NT2/D1 (cell line): ENCODE measurements at regions not wholly inside any gene's neighbourhood (a gene's known extent, or its start where the extent isn't known, plus 50 kb on each side); places are given as distances from the start of the nearest gene placed in this dataset.

ENCODE experiments used
- SUZ12 ChIP-seq: IDR thresholded peaks from 2 replicates; pipeline ENCODE4 v1.6.1; 2011; ENCODE audit not compliant: insufficient read length, insufficient read depth; ENCODE audit errors: extremely low read depth
- YY1 ChIP-seq: IDR thresholded peaks from 2 replicates; pipeline ENCODE4 v1.6.1; 2011; ENCODE audit not compliant: insufficient read length, insufficient read depth
- ZNF274 ChIP-seq: IDR thresholded peaks from 2 replicates; pipeline ENCODE4 v1.6.1; 2011; ENCODE audit warnings: mild to moderate bottlenecking, low read depth, low read length

GRCh38 chr6:168244961-168245551 is 74.5 kb downstream of the DACT2 start:
- TF ChIP-seq SUZ12 (no peak), ZNF274 (no peak), YY1 (no peak)
